ENCODE measurements at regions not wholly inside any gene's neighbourhood (a gene's known extent, or its start where the extent isn't known, plus 50 kb on each side); places are given as distances from the start of the nearest gene placed in this dataset.

DNA sequence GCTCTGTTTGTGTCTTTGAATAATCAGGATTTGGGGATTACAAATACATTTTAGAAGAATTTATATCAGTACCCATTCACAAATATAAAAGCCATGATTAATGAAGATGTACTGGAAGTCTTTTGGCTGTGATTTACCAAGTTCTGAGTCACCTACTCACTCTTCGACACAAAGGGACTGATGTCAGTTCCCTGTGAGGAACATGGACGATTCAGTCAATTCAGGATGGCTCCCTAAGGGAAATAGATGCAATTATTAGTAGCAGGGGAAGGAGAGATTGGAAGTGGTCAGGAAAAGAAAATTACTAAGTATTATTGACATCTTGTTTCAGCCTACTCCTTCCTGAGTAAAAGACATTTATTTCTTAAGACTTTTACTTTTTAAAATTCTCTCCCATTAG is 550.7 kb upstream of the SLIT2 start:
- DNase-seq: no peak

DNA sequence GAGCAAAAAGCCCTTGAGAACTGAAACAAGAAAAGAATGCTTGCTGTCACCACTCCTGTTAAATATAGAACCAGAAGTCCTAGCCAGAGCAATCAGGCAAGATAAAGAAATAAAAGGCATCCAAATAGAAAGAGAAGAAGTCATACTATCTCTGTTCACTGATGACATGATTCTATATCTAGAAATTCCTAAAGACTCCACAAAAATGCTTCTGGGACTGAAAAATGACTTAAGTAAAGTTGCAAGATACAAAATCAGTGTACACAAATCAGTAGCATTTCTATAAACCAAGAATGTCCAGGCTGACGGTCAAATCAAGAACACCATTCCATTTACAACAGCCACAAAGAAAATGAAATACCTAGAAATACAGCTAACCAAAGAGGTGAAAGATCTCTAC is 552.7 kb upstream of the SLIT2 start:
- DNase-seq: no peak

DNA sequence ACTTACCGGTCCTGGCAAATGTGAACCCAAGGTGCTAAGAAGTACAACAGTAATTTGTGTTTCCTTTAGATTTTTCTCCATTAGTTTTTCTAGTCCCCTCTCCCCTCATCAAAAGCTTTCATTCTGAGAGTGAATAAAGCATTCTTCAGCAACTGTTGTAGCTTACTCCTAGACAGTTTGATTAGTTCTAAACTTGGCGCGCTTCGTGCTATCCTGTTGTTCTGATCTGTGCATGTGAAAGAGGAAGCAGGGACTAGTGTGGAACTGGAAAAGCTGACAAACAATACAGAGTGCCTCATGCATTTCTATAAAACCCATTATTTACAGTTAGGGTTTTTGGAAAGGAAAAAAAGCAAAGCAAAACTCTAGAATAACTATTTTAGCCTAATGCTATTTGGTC is 556.9 kb upstream of the SLIT2 start:
- no peak for DNase-seq

DNA sequence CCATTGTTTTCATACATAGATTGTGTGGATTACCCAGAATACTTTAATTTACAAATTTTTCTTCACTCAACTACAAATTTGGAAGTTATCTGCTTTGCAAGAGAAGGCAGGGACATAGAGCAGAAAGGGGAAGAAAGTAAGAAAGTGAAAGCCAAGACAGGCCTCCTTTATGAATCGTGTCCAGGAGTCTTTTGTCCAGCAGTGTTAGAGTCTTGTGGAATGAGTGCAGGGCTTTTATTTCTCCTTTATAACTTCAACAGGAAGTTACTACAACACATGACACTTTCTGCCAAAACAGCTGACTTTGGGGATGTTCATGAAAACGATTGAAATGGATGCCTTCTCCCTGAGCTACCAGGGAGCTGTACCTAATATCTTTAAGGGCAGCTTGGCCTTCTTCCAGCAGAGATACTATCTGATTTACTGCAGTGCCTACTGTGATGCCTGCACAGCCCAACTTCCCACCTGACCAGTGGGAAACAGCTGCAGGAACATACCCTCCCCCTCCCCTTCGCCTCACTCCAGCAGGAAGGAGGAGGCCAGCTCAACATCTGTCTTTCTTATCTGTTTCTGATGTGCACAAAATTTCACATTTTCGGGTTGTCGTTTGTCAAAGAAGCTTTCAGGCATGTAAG is 557.7 kb upstream of the SLIT2 start:
- no peak for DNase-seq

DNA sequence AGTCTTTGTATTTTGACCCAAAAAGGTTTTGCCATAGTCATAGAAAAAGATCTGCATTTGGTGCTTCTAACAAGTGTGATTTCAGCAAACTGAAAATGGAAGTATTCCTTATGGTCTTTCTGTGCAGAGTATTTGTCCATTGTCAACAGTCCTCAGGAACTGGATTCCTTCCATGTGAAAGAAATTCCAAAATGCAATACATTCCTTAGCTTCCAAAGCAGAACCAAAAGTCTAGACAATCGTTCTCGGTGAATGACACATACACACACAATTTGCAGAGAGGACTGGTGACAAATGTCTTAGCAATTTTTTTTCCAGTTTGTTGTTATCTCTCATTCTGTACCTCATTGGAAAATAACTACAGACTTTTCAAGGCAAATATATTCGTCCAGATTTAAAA is 562.2 kb upstream of the SLIT2 start:
- no peak for DNase-seq

DNA sequence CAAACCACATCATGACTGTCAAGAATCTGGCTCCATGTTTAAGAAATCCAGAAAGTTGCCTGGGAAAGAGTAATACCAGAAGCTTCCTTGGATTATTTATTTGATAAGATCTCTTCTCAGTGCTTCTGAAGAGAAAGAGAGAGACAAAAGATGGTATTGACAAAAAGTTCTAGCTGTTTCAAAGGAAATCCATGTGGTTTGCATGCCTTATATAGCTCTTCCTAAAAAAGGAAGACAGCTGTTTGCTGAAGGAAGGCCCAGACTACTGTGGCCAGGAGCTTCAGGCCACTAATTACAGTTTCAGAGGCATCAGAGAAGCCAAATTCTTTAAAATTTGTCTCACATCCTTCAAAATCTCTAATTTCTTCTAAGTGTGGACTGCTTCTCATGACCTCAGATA is 565.2 kb upstream of the SLIT2 start:
- DNase-seq: no peak

DNA sequence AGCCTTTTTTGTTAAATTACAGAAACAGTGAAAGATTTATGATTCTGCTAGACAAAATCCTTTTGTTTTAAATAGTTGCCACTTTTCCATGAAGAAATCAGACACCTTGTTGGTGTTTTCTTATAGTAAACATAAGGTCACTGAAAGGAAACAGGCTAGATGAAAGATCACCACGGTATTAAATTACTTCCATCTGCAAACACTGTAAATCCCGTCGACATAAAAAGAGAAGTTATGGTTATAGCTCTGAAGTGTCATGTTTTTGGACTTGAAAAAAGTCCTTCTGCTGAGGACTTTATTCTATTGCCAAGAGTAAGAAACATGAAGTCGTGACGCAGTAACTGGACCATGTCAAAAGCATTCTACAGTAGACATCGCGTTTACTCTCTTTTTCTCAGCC is 567.6 kb upstream of the SLIT2 start:
- no peak for DNase-seq

DNA sequence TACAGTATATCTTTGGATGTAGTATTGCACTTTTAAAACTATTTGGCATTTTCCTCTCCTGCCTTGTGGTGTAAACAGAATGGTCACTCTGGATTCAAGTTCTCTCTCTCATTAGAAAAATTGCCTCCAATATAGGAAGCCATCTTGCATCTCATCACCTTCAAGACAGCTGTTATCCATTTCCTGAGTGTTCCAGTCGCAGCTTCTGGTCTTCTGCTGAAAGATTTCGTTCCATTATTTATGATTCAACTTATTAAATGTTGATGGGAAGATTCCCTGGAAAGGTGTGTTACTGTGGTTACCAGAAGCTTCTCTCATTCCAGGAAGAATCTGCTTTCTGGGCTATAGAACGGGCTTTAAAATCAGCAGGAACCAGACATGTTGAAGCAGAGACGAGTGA is 568.3 kb upstream of the SLIT2 start:
- DNase-seq: no peak

DNA sequence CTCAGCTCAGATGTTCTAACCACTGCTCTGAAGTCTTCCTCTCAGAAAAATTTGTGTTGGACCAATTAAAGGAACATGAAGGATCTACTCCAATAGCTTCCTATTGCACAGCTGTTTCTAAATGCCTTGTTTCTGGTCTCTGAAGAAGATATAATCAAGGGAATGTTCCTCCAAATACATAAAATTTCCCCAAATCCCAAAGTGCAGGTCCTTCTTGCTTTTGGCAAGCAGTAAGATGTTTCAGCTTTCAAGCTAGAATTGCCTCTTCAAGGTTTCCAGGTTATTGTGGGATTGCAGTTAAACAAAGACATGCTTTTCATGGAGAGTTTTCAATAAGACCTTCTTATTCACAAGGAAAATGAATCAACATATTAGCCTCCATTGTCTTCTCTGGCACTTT is 574.5 kb upstream of the SLIT2 start:
- no peak for DNase-seq

DNA sequence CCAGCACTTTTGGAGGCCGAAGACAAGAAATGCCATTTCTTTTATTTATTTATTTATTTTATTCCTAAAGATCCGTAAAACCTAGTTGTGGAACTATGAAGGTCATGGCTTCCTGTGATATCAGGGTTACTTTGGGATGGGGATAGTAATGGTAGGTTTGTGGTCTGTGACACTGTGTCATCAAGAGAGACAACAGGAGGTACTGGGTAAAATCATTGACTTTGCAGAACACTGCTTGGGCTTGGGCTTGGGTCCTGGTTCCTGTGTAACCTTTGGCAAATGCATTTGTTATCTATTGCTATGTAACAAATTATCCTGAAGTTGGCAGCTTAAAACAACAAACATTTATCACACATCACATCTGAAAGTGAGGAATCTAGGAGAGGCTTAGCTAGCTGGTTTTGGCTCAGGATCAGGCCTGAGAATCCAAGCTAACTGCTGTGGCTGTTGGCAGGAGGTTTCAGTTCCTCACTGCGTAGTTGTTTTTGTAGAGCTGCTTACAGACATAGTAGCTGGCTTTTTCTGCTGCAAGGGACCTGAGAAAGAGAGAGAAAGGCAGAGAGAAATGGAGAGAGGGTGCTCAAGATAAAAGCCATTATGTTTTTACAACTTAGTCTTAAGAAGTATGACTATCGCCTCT is 576.4 kb upstream of the SLIT2 start:
- no peak for DNase-seq

DNA sequence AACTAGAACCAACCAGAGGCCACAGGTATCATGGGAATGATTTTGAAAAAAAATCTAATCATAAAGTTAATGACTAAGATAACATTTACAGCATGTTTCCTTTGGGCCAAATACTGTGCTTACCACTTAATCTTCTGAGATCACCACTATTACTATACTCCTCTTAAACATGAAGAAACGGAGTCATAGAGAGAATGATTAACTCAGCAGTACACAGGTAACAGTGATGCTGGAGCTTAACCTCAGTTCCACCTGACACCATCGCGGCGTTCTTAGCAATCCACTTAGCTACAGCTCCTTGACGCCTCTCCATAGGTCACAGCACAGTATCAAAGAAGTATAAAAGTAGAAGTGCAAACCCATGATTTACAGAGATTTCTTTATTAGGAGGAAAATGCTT is 592.6 kb upstream of the SLIT2 start:
- no peak for DNase-seq

DNA sequence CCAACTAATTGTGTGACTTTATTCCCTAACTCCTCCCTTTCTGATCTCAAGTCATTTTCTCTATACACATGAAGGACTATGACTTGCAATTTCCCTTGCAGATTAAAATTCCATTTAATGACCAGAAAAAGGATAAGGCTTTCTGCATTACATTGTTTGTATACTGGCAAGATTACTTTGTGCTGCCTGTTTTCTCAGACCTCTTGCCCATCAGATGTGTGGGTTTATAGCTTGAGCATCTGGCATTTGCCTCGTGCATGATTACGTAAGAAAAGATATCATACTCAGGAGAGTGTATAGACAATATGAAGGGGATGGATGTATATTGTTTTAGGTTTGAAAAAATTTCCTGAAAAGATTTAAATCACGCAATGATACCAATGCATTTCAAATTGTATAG is 593.8 kb upstream of the SLIT2 start:
- DNase-seq: no peak

DNA sequence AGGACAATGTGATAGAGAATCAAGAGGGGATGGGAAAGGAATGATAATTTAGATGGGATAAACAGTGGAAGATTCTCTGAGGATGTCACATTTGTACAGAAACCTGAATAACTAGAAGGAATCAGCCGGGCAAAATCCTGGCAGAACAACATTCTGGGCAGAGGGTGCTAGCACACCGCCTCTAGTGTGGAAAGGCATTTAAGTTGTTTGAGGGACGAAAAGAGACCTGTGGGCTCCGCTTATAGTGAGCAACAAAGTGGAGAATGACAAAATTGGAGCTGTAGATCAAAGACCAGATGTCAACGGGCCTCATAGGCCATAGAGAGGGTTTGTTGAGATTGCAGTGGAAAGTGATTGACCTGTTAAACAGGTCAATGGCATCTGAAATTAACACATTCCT is 596.0 kb upstream of the SLIT2 start:
- DNase-seq: no peak

DNA sequence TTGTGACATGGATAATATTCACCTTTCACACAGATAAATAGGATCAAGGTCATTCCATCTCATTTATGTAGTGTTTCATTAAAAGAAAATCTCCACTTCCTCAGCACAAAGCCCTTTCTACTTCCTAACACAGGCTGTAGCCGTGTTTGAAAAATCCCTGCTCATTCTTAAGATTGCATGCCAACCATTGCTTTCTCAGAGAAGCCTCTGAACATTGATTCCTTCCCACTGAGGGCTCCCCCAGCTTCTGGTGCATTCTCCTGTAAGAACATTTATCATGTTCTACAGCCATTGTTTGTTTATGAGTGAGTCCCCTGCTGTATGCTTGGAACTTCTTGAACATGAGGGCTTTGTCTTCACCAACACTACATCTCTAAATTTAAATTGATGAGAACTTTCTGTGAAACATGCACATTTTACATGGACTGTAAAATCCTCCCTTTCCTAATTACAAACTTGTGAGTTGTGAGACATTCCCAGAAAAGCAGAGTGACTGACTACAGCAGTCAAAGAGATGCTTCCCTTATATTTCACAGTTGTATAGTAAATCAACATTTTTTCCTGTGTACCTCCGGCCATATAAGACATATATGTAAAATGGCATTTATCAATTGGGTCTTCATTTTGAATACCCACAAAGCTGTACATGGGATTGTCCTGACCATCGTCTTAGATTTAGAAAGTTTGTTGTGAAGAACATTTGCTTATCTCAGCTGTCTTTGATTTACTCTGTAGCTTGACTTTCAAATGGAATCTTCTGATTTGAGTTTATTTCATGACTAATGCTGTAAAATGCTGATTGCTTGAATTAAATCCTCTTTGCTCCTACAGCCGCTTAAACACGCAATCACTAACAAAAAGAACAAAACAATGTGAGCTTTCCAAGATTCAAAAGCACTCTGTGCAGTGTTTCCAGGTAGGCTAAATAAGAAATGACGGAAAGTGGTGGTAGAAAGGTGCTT is 600.5 kb upstream of the SLIT2 start:
- DNase-seq: no peak

DNA sequence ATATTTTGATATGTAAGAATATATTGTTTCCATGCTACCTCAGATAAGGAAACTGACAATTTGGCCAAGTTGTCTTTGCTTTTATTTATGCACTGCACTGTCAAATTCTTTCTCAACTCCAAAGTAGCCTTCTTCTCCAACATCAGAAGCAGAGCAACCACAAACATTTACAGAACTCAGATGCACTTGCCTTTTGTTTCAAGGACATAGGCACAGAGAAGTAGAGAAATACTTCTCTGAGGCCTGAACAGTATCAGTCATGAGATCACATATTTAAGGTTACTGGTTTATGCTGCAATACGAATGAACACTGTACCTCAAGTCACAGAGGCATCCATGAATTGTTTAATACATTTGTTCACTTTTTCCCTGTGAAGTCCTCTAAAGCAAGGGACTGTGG is 606.1 kb upstream of the SLIT2 start:
- DNase-seq: no peak

DNA sequence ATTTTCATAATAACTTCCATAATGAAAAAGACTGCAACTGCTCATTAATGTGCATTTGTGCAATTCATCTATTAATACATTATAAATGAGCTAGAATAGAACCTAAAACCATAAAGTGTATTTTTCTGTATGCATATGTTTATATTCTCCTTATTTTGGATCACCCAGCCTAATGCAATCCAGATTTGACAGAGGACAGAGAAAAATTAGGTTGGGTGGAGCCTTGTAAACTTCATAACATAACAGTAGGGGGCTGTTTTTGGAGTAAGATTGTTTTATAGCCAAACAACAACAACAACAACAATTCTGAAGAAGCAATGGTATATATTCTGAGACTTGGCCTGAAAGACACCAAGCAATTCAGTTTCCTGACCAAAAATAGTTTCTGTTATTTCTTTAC is 615.3 kb upstream of the SLIT2 start:
- DNase-seq: no peak

DNA sequence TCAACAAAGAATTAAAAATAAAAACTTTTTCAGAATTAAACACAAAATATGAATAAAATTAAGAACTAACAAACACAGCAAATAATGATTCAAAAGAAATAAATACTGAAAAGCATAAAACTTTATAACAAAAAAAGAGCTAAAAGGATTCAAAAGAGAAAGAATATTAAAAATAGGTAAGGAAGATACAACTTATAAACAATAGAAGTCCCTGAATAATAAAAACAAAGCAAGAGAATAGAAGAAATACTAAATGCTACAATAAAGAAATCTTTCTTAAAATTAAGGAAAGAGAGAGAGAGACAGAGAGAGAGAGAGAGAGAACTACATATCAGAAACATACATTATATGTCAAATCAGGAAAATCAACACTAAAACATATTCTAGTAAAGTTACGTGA is 619.9 kb upstream of the SLIT2 start:
- DNase-seq: no peak

DNA sequence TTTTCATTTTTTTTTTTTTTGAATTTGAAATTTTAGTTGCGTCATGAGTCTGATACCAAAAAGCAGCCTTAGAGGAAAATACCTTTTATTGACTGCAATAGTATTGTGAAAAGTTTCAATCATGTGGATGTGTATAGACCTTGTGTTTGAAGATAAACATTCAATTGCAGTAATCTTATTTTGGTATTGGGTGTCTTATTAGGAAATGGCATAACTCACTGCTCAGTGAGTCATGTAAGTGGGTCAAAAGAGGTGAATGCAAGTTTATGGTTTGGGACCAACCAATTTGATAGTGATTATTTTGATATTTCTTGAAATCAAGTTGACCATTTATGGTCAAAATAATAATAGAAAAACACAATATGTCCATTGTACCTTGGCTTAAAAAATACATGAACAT is 627.8 kb upstream of the SLIT2 start:
- DNase-seq: no peak

DNA sequence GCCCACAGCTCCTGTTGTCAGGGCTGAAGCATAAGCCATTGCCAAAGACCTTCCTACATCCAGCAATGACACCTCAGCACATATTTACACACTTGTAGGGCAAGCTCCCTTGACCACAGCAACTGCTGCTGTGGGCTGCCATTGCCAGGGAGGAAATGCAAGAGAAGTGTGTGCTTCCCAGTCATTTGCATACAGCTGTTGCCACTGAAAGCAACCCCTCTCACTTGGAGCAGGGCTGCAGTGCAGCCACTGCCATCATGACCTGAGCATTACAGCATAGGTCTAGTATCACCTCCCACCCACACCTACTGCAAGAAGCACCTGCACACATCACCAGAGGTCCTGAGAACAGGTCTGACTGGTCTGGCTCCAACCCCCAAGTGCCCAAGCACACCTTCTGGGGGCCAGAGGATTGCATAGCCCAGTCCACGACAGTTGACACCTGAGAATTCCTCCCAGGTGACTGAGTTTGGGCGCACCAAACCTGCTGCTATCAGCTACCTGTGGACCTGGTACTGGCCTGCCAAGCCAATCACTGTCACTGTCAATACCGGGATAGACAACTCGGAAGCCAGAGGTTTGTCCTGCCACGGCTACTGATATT is 636.5 kb upstream of the SLIT2 start:
- no peak for DNase-seq

DNA sequence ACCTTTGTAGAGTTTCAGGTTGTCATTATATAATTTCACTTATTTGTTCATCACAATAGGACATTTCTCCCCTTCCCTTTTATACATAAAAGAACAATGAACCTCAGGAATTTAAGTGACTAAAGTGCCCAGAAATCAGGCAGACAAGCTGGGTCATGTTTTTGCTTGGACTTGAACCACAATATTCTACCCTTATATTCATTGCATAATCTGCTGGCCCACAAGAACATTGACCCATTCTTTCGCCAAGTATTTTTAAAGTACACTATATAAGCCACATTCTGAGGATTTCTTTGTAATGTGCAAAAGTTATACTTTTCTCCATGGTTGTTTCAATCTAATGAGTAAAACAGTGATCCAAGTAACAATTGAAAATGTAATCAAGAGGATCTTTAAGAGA is 637.5 kb upstream of the SLIT2 start:
- no peak for DNase-seq

DNA sequence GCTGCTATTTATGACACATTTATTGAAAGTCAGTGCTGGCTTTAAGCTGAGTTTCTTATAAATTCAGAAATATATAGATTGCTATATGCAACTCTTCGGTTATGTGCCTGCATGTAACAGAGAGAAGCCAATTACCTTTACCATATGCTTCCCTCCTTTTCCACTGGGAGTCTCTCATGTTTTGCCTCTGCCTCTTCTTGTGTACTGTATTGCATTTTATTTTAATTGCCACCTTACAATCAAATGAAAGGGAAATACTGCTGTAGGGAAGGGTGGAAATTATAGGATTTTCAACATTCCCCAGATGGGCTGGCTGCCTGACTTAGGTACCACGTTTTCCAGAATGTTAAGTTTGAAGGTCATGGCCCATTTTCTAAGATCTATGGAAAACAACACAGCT is 655.4 kb upstream of the SLIT2 start:
- no peak for DNase-seq

DNA sequence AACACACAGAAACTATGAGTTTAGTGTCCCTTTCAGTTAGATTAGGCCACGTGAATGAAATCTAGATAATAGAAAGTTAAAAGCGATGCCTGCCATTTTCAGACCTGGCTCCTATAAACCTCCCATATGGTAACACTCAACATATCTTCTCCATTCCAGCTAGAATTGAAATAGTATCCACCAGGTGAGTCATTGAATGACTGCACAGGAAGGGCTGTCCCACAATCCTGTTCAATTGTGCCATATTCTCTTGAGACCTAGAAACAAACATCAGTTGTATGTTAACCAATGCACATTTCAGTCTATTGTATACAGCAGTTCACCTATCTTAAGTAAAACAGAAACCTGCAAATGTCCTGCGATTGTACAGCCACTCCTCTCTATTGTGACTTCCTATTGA is 659.3 kb upstream of the SLIT2 start:
- DNase-seq: no peak

DNA sequence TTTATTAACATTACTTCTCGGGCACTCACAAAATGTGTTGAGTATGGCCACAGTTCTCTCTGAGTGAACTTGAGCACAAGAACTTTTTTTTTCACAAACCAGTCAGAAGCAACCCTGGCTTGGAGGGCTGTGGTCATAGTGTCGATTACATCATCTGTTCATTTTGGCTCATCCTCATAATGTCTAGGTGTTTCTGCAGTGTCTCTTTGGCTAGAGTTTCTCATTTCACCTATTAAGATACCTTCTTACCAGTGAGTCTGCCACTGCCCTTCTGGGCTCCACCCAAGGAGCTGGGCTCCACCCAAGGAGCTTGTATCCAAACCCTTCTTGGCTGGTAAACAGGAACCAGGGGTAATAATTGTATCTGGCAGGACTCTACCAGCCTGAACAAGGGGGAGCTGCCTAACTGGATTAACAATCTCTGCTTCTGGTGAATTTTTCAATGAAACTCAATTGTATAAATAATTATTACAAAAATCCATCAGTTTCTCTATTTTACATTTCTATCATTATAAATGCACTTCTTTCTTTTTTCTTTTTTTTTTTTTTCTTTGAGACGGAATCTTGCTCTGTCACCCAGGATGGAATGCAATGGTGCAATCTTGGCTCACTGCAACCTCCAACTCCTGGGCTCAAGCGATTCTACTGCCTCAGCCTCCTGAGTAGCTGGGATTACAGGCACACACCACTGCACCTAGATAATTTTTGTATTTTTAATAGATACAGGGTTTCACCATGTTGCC is 667.7 kb upstream of the SLIT2 start:
- no peak for DNase-seq

Data from suppressor macrophage (primary cell).